ENCODE measurements at regions not wholly inside any gene's neighbourhood (a gene's known extent, or its start where the extent isn't known, plus 50 kb on each side); places are given as distances from the start of the nearest gene placed in this dataset.
"Not testable (repeated sequence)": the region's sequence is repeated elsewhere in the genome, so short reads cannot be mapped to it uniquely, and the experiment has no call there.

- DNase-seq, result not testable (repeated sequence)
Observed at GRCh38 chrX:67213686-67214085, 330.1 kb upstream of the AR start.

GRCh38 chrX:67207912-67208311 is 335.9 kb upstream of the AR start:
- no peak for DNase-seq

GRCh38 chrX:67159437-67159836 is 384.4 kb upstream of the AR start:
- no peak for DNase-seq

GRCh38 chrX:67114635-67115034 is 429.2 kb upstream of the AR start:
- DNase-seq, result no peak

GRCh38 chrX:67105758-67106116 is 438.1 kb upstream of the AR start:
- no peak for DNase-seq

GRCh38 chrX:67104982-67105757 is 438.7 kb upstream of the AR start:
- no peak for DNase-seq

GRCh38 chrX:67100031-67100884 is 443.6 kb upstream of the AR start:
- no peak for DNase-seq

GRCh38 chrX:67094061-67094460 is 449.8 kb upstream of the AR start:
- DNase-seq, result no peak

GRCh38 chrX:67050760-67051159 is 411.9 kb upstream of the EDA2R start:
- DNase-seq, result no peak

GRCh38 chrX:67044866-67045265 is 406.0 kb upstream of the EDA2R start:
- no peak for DNase-seq

- DNase-seq, result no peak
Observed at GRCh38 chrX:67044029-67044653, 405.3 kb upstream of the EDA2R start.

GRCh38 chrX:67004451-67004850 is 365.6 kb upstream of the EDA2R start:
- no peak for DNase-seq

GRCh38 chrX:66994729-66995128 is 355.9 kb upstream of the EDA2R start:
- DNase-seq, result no peak

GRCh38 chrX:66992077-66992476 is 353.2 kb upstream of the EDA2R start:
- not testable (repeated sequence) for DNase-seq

GRCh38 chrX:66988331-66988730 is 349.5 kb upstream of the EDA2R start:
- DNase-seq, result no peak

GRCh38 chrX:66961665-66962064 is 322.8 kb upstream of the EDA2R start:
- DNase-seq, result no peak

- DNase-seq, result no peak
Observed at GRCh38 chrX:66931713-66932112, 292.8 kb upstream of the EDA2R start.

GRCh38 chrX:66930516-66930915 is 291.6 kb upstream of the EDA2R start:
- not testable (repeated sequence) for DNase-seq

GRCh38 chrX:66920296-66920695 is 281.4 kb upstream of the EDA2R start:
- DNase-seq, result no peak

GRCh38 chrX:66919280-66919832 is 280.5 kb upstream of the EDA2R start:
- DNase-seq, result peak; percentile 45

GRCh38 chrX:66918511-66918910 is 279.6 kb upstream of the EDA2R start:
- DNase-seq, result no peak

- no peak for DNase-seq
Observed at GRCh38 chrX:66915893-66916292, 277.0 kb upstream of the EDA2R start.

GRCh38 chrX:66914080-66914479 is 275.2 kb upstream of the EDA2R start:
- DNase-seq, result peak; percentile 79

Data from renal pelvis (tissue), 1 donor.